T47D (cell line): ENCODE measurements at regions not wholly inside any gene's neighbourhood (a gene's known extent, or its start where the extent isn't known, plus 50 kb on each side); places are given as distances from the start of the nearest gene placed in this dataset.
"Not testable (repeated sequence)": the region's sequence is repeated elsewhere in the genome, so short reads cannot be mapped to it uniquely, and the experiment has no call there.

Source experiments
- DNase-seq, 2 experiments: peaks; one replicate each; pipeline versions ENCODE4 v3.0.0 to v3.0.0-alpha.2; 2011 to 2012; ENCODE audit warnings: low read depth in 1 of 2, low spot score in 1 of 2
- JUND ChIP-seq: IDR thresholded peaks from 2 replicates; pipeline ENCODE4 v1.6.1; 2012; ENCODE audit warnings: low read depth
- in situ Hi-C: cut with HindIII; loops from 2 replicates; pipeline ENCODE4 v1.10.0; 2016; ENCODE audit warnings: low sequenced_read_pairs, low pct_unique_long_range_greater_than_20kb

GRCh38 chr11:71094296-71095077 is 157.9 kb downstream of the SHANK2 start:
- no peak for DNase-seq
- no peak for TF ChIP-seq JUND
- in situ Hi-C loops: no loop called here

- DNase-seq: no peak
- TF ChIP-seq JUND: no peak
- in situ Hi-C loops: no loop called here
These were observed 158.6 kb downstream of the SHANK2 start for GRCh38 chr11:71093783-71094182.

GRCh38 chr11:71091506-71092265 is 160.7 kb downstream of the SHANK2 start:
- no peak for TF ChIP-seq JUND
- in situ Hi-C loops: no loop called here
- DNase-seq: no peak

- in situ Hi-C loops: no loop called here
- TF ChIP-seq JUND: no peak
- DNase-seq: no peak
These were observed 162.8 kb downstream of the SHANK2 start for GRCh38 chr11:71089571-71089970.

GRCh38 chr11:71088314-71089215 is 163.8 kb downstream of the SHANK2 start:
- DNase-seq, in situ Hi-C loops: not testable (repeated sequence)

- TF ChIP-seq JUND: no peak
- in situ Hi-C loops: no loop called here
- peak; percentile 66 for DNase-seq
These were observed 165.6 kb downstream of the SHANK2 start for GRCh38 chr11:71086687-71087258.

GRCh38 chr11:71084306-71085012 is 167.9 kb downstream of the SHANK2 start:
- no peak for DNase-seq
- TF ChIP-seq JUND: no peak

GRCh38 chr11:71083105-71083504 is 169.3 kb downstream of the SHANK2 start:
- in situ Hi-C loops: no loop called here
- DNase-seq: no peak
- TF ChIP-seq JUND: no peak

More at GRCh38 chr11:71084306-71085012, 167.9 kb downstream of the SHANK2 start:
- in situ Hi-C loops: no loop called here

- no peak for DNase-seq
- TF ChIP-seq JUND: no peak
- in situ Hi-C loops: no loop called here
These were observed 169.9 kb downstream of the SHANK2 start for GRCh38 chr11:71082454-71082853.

GRCh38 chr11:71081704-71082230 is 170.6 kb downstream of the SHANK2 start:
- no peak for TF ChIP-seq JUND
- DNase-seq: no peak
- in situ Hi-C loops: no loop called here

- no peak for TF ChIP-seq JUND
- DNase-seq: peak; percentile 68 to 92
- in situ Hi-C loops: no loop called here
These were observed 171.9 kb downstream of the SHANK2 start for GRCh38 chr11:71080239-71081097.
